HG03575 (cell line): ENCODE measurements at regions not wholly inside any gene's neighbourhood (a gene's known extent, or its start where the extent isn't known, plus 50 kb on each side); places are given as distances from the start of the nearest gene placed in this dataset.
"Not testable (repeated sequence)": the region's sequence is repeated elsewhere in the genome, so short reads cannot be mapped to it uniquely, and the experiment has no call there.

Source experiments
- ATAC-seq: cut with Tn5 transposase; IDR thresholded peaks from one replicate; pipeline ENCODE4 v1.9.1; 2021; ENCODE audit not compliant: unreplicated experiment, insufficient number of reproducible peaks, low FRiP score; ENCODE audit errors: extremely low read depth

GRCh38 chr10:58072634-58073033 is 195.1 kb downstream of the IPMK start:
- no peak for ATAC-seq

GRCh38 chr10:58070956-58071355 is 196.7 kb downstream of the IPMK start:
- ATAC-seq, result no peak

- ATAC-seq, result no peak
These were observed 198.9 kb downstream of the IPMK start for GRCh38 chr10:58068809-58069208.

GRCh38 chr10:58066979-58067378 is 200.7 kb downstream of the IPMK start:
- ATAC-seq, result no peak

GRCh38 chr10:58066126-58066525 is 201.6 kb downstream of the IPMK start:
- no peak for ATAC-seq

- no peak for ATAC-seq
These were observed 202.2 kb downstream of the IPMK start for GRCh38 chr10:58065529-58065815.

- ATAC-seq, result no peak
These were observed 202.8 kb downstream of the IPMK start for GRCh38 chr10:58064714-58065528.

GRCh38 chr10:58063861-58064480 is 203.7 kb downstream of the IPMK start:
- ATAC-seq, result no peak

GRCh38 chr10:58058683-58059082 is 209.0 kb downstream of the IPMK start:
- not testable (repeated sequence) for ATAC-seq

- no peak for ATAC-seq
These were observed 212.8 kb downstream of the IPMK start for GRCh38 chr10:58054881-58055280.

- no peak for ATAC-seq
These were observed 214.9 kb downstream of the IPMK start for GRCh38 chr10:58052772-58053171.

GRCh38 chr10:58050575-58050974 is 217.1 kb downstream of the IPMK start:
- ATAC-seq, result no peak

- no peak for ATAC-seq
These were observed 218.8 kb downstream of the IPMK start for GRCh38 chr10:58048936-58049335.

GRCh38 chr10:58044072-58044471 is 223.6 kb downstream of the IPMK start:
- no peak for ATAC-seq

GRCh38 chr10:58041901-58042300 is 225.8 kb downstream of the IPMK start:
- no peak for ATAC-seq

GRCh38 chr10:58030208-58030607 is 237.5 kb downstream of the IPMK start:
- ATAC-seq, result no peak

- ATAC-seq, result no peak
These were observed 238.9 kb downstream of the IPMK start for GRCh38 chr10:58028597-58029366.

GRCh38 chr10:58027426-58027825 is 240.3 kb downstream of the IPMK start:
- no peak for ATAC-seq

- no peak for ATAC-seq
These were observed 241.7 kb downstream of the IPMK start for GRCh38 chr10:58026036-58026435.
